GM12875 (cell line): ENCODE measurements at regions not wholly inside any gene's neighbourhood (a gene's known extent, or its start where the extent isn't known, plus 50 kb on each side); places are given as distances from the start of the nearest gene placed in this dataset.
"Not testable (repeated sequence)": the region's sequence is repeated elsewhere in the genome, so short reads cannot be mapped to it uniquely, and the experiment has no call there.

ENCODE experiments used
- H3K4me3 ChIP-seq: one replicate; pipeline ENCODE4 v1.5.1; 2011; ENCODE audit warnings: low read depth, low read length, control low read depth
- CTCF ChIP-seq: IDR thresholded peaks from 2 replicates; pipeline ENCODE4 v1.5.1; 2011; ENCODE audit warnings: low read depth, mild to moderate bottlenecking, control low read depth, inconsistent platforms, low read length, moderate library complexity, borderline replicate concordance; ENCODE audit not compliant: insufficient read depth

GRCh38 chr3:194941360-194941955 lies 255.8 kb downstream of the FAM43A start:
- no peak overlapping the region for H3K4me3 ChIP-seq
- no peak for TF ChIP-seq CTCF

GRCh38 chr3:194941956-194942511 lies 256.4 kb downstream of the FAM43A start:
- no peak overlapping the region for H3K4me3 ChIP-seq
- no peak for TF ChIP-seq CTCF

DNA sequence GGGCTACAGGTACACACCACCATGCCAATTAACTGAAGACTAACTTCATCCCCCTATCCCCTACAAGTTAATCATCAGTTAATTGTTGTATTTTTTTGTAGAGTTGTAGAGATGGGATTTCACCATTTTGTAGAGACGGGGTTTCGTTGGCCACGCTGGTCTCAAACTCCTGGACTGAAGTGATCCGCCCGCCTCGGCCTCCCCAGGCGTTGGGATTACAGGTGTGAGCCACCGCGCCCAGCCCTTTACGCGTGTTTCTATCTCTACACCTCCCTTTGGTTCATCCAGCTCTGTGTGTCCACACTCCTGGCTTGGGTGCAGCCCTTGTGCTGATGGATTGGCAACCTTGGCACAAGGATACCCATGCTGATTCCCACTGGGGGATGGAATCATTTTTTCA lies 258.8 kb downstream of the FAM43A start:
- H3K4me3 ChIP-seq = no peak overlapping the region
- no peak for TF ChIP-seq CTCF

GRCh38 chr3:194945508-194945907 lies 259.8 kb downstream of the FAM43A start:
- TF ChIP-seq CTCF = no peak

DNA sequence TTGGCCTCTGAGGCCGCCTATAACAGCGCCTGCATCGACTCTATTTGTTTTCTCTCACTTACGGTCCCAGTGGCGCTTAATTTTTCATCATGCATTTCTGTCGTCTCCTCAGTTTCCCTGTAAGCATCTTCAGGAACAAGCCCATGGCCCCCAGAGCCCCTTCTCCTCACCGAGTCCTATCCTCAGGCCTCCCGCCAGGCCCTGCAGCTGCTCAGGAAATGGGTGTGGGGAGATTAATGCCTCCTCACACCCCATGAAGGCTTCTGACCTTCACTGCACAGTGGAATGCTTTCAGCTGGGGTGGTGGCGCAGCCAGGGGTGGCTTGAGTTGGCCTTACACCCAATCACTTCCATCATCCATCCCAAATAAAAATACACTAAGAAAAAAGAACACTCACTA lies 260.4 kb downstream of the FAM43A start:
- no peak overlapping the region for H3K4me3 ChIP-seq
- no peak for TF ChIP-seq CTCF

More at GRCh38 chr3:194945508-194945907, 259.8 kb downstream of the FAM43A start:
- no peak overlapping the region for H3K4me3 ChIP-seq

GRCh38 chr3:194949592-194949991 lies 263.9 kb downstream of the FAM43A start:
- H3K4me3 ChIP-seq = no peak overlapping the region
- TF ChIP-seq CTCF = no peak

DNA sequence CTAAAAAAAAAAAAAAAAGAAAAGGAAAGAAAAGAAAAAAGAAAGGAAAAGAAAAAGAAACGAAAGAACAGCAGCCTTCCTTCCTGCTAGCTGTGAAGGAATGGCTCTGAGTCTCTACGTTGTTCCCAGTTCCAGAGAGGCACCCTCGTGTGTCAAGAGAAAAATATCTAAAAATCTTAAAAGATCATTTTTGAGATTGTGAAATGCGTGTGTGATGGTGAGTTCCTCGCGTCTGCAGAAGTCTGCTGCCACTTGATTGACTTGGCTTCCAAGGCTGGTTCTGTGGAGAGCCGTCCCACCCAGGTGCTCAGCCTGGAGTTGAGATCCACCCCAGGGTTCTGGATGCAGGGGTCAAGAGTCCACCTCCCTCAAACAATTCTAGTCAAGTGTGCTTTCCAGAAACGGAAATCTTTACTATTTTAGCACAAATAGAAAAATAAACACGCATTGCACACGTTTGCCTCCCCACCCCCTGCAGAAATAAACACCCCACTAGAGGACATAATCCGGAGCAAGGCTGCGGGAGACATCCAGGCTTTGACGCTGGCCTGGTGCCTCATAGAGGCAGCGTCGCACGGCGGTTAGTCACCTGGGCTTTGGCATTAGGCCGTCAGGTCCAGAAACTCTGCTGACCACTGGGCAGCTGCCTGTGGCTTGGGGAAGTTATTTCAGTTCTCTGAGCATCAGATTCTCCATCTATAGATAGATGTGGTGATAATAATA lies 265.4 kb downstream of the FAM43A start:
- H3K4me3 ChIP-seq = no peak overlapping the region
- TF ChIP-seq CTCF = no peak

DNA sequence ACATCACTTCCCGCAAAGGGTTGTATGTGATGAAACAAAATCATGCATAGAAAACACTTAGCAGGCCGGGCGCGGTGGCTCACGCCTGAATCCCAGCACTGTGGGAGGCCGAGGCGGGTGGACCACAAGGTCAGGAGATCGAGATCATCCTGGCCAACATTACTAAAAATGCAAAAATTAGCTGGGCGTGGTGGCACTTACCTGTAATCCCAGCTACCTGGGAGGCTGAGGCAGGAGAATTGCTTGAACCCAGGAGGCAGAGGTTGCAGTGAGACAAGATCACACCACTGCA lies 265.9 kb downstream of the FAM43A start:
- H3K4me3 ChIP-seq = not testable (repeated sequence)
